H1 (cell line): ENCODE measurements at regions not wholly inside any gene's neighbourhood (a gene's known extent, or its start where the extent isn't known, plus 50 kb on each side); places are given as distances from the start of the nearest gene placed in this dataset.

Experiments
- CTCF ChIA-PET: fragments of 300-600 bp; sonication (Branson Sonifier 250); formaldehyde crosslinking; loops from one replicate; lab custom pipeline; 2021; ENCODE audit not compliant: partially characterized antibody; lab: Charles Lee
- POLR2A ChIA-PET: fragments of 300-600 bp; sonication (Branson Sonifier 250); formaldehyde crosslinking; loops from one replicate; lab custom pipeline; 2021; ENCODE audit warnings: inconsistent platforms; ENCODE audit not compliant: partially characterized antibody; lab: Charles Lee
- DNase-seq, 2 experiments: peaks; one replicate each; pipeline versions ENCODE4 v3.0.0 to v3.0.0-alpha.2; 2010 to 2022; ENCODE audit warnings: low spot score in 2 of 2, low read depth in 1 of 2, mixed read lengths in 1 of 2
- FAIRE-seq: peaks from 2 replicates; lab custom pipeline; 2011; peaks lifted over from hg19 to GRCh38; lab: Jason Lieb, UNC
- H2AFZ ChIP-seq: 2 replicates; pipeline ENCODE4 v1.8.1; 2012; ENCODE audit warnings: low read length, inconsistent platforms
- H2AK5ac ChIP-seq: 2 replicates; pipeline ENCODE4 v1.6.1; 2013; ENCODE audit warnings: low read depth, low read length
- H2BK120ac ChIP-seq: replicated peaks from 2 replicates; pipeline ENCODE3; 2013; ENCODE audit warnings: low read depth, low read length, inconsistent platforms
- H2BK12ac ChIP-seq: 2 replicates; pipeline ENCODE4 v1.6.1; 2013; ENCODE audit warnings: low read depth, low read length
- H2BK15ac ChIP-seq: 2 replicates; pipeline ENCODE4 v1.6.1; 2013; ENCODE audit warnings: low read length
- H2BK20ac ChIP-seq: 2 replicates; pipeline ENCODE4 v1.6.1; 2013; ENCODE audit warnings: low read length
- H2BK5ac ChIP-seq: 2 replicates; pipeline ENCODE4 v1.6.1; 2013; ENCODE audit warnings: low read depth, low read length
- H3K14ac ChIP-seq: 2 replicates; pipeline ENCODE4 v1.6.1; 2013; ENCODE audit warnings: inconsistent platforms; ENCODE audit not compliant: insufficient read length
- H3K18ac ChIP-seq: 2 replicates; pipeline ENCODE4 v1.6.1; 2013; ENCODE audit warnings: low read length; ENCODE audit errors: extremely low read depth
- H3K23ac ChIP-seq: 2 replicates; pipeline ENCODE4 v1.6.1; 2013; ENCODE audit warnings: inconsistent platforms; ENCODE audit not compliant: insufficient read length
- H3K23me2 ChIP-seq: 2 replicates; pipeline ENCODE4 v1.6.1; 2013; ENCODE audit warnings: low read depth, low read length
- H3K27ac ChIP-seq: 2 replicates; pipeline ENCODE4 v1.6.1; 2011; ENCODE audit warnings: low read depth, low read length, inconsistent platforms
- H3K27me3 ChIP-seq, 4 experiments: replicated peaks in 1 of 4; 1 replicate in 1 of 4; 2 replicates in 3 of 4; pipeline versions ENCODE4 v1.6.1 to v1.8.1; 2011 to 2013; ENCODE audit warnings: low read length in 3 of 4, mild to moderate bottlenecking in 3 of 4, inconsistent platforms in 2 of 4, mixed read lengths in 2 of 4, moderate library complexity in 1 of 4; ENCODE audit not compliant: control insufficient read depth in 3 of 4, insufficient read depth in 3 of 4; ENCODE audit errors: extremely low read depth in 1 of 4
- H3K36me3 ChIP-seq, 4 experiments: 2 replicates each; pipeline versions ENCODE4 v1.6.1 to v1.8.1; 2011 to 2013; ENCODE audit warnings: mild to moderate bottlenecking in 4 of 4, low read length in 3 of 4, moderate library complexity in 2 of 4, control low read depth in 1 of 4, inconsistent platforms in 1 of 4; ENCODE audit not compliant: insufficient read depth in 4 of 4, control insufficient read depth in 2 of 4
- H3K4ac ChIP-seq: replicated peaks from 2 replicates; pipeline ENCODE3; 2013; ENCODE audit warnings: low read length, low read depth, mixed read lengths, inconsistent platforms; ENCODE audit not compliant: insufficient read length
- H3K4me1 ChIP-seq, 4 experiments: replicated peaks in 1 of 4; 1 replicate in 1 of 4; 2 replicates in 3 of 4; pipeline versions ENCODE4 v1.6.1 to v1.8.1; 2011 to 2013; ENCODE audit warnings: low read length in 3 of 4, inconsistent platforms in 2 of 4, mixed read lengths in 1 of 4; ENCODE audit not compliant: insufficient read depth in 4 of 4, control insufficient read depth in 3 of 4
- H3K4me2 ChIP-seq, 2 experiments: 2 replicates each; pipeline versions ENCODE4 v1.6.1 to v1.8.1; 2011 to 2013; ENCODE audit warnings: low read depth in 2 of 2, low read length in 2 of 2, control low read depth in 1 of 2, inconsistent platforms in 1 of 2, mild to moderate bottlenecking in 1 of 2; ENCODE audit not compliant: insufficient read depth in 1 of 2
- H3K4me3 ChIP-seq, 4 experiments: fragments of 200-600, 300-600 bp in 1 of 4; sonication (generic), shearing (Covaris generic), sonication (Bioruptor Twin) in 1 of 4; 2 replicates each; pipeline versions ENCODE4 v1.5.1 to v1.8.1; 2011 to 2016; ENCODE audit warnings: low read length in 4 of 4, low read depth in 3 of 4, control low read depth in 2 of 4, inconsistent platforms in 2 of 4, mild to moderate bottlenecking in 2 of 4, mixed read lengths in 1 of 4, moderate library complexity in 1 of 4; ENCODE audit not compliant: insufficient read depth in 2 of 4; ENCODE audit errors: extremely low read depth in 1 of 4
- H3K56ac ChIP-seq: replicated peaks from 2 replicates; pipeline ENCODE3; 2013; ENCODE audit warnings: low read depth, mild to moderate bottlenecking, mixed read lengths, low read length, inconsistent platforms; ENCODE audit not compliant: insufficient read length
- H3K79me1 ChIP-seq: 2 replicates; pipeline ENCODE4 v1.6.1; 2013; ENCODE audit warnings: low read depth, low read length, control low read depth
- H3K79me2 ChIP-seq, 2 experiments: 2 replicates each; pipeline versions ENCODE4 v1.6.1 to v1.8.1; 2012 to 2013; ENCODE audit warnings: low read length in 2 of 2, mild to moderate bottlenecking in 2 of 2, inconsistent platforms in 1 of 2; ENCODE audit not compliant: insufficient read depth in 2 of 2, control insufficient read depth in 1 of 2
- H3K9ac ChIP-seq, 4 experiments: replicated peaks in 1 of 4; 1 replicate in 1 of 4; 2 replicates in 3 of 4; pipeline versions ENCODE4 v1.6.1 to v1.8.1; 2011 to 2013; ENCODE audit warnings: low read depth in 3 of 4, low read length in 3 of 4, control low read depth in 2 of 4, mild to moderate bottlenecking in 2 of 4, moderate library complexity in 2 of 4, inconsistent platforms in 1 of 4; ENCODE audit errors: extremely low read depth in 1 of 4
- H3K9me3 ChIP-seq, 2 experiments: 2 replicates each; pipeline versions ENCODE4 v1.6.1 to v1.8.1; 2012 to 2013; ENCODE audit warnings: mild to moderate bottlenecking in 2 of 2, moderate library complexity in 2 of 2, control low read depth in 1 of 2, inconsistent platforms in 1 of 2, low read depth in 1 of 2, low read length in 1 of 2, mixed read lengths in 1 of 2; ENCODE audit not compliant: insufficient read depth in 2 of 2
- H4K20me1 ChIP-seq, 2 experiments: replicated peaks in 1 of 2; 2 replicates each; pipeline versions ENCODE3 to v1.8.1; 2011 to 2013; ENCODE audit warnings: inconsistent platforms in 2 of 2, low read length in 2 of 2, mild to moderate bottlenecking in 1 of 2; ENCODE audit not compliant: insufficient read depth in 2 of 2, control insufficient read depth in 1 of 2
- H4K5ac ChIP-seq: 2 replicates; pipeline ENCODE4 v1.6.1; 2013; ENCODE audit warnings: low read length, low read depth, mixed read lengths, inconsistent platforms; ENCODE audit not compliant: insufficient read length
- H4K8ac ChIP-seq: 2 replicates; pipeline ENCODE4 v1.8.0; 2013; ENCODE audit warnings: mild to moderate bottlenecking, moderate library complexity, low read length, inconsistent platforms; ENCODE audit not compliant: insufficient read depth; ENCODE audit errors: extremely low read depth
- H4K91ac ChIP-seq: replicated peaks from 2 replicates; pipeline ENCODE3; 2013; ENCODE audit warnings: low read length, mixed read lengths, inconsistent platforms; ENCODE audit not compliant: insufficient read length
- CBX8 ChIP-seq: fragments of 300-800, 300-1000 bp; sonication (generic); IDR thresholded peaks from 2 replicates; pipeline ENCODE4 v1.7.1; 2016; ENCODE audit warnings: low read depth, low read length, borderline replicate concordance
- CEBPB ChIP-seq: IDR thresholded peaks from 2 replicates; pipeline ENCODE4 v1.6.1; 2012; ENCODE audit warnings: low read depth, low read length
- CHD2 ChIP-seq: IDR thresholded peaks from 2 replicates; pipeline ENCODE4 v1.6.1; 2012; ENCODE audit warnings: low read length, improper control_type of control experiment
- CTBP2 ChIP-seq: IDR thresholded peaks from 2 replicates; pipeline ENCODE4 v1.7.0; 2011; ENCODE audit warnings: borderline replicate concordance, mild to moderate bottlenecking, moderate library complexity, mixed read lengths, low read length; ENCODE audit not compliant: insufficient read depth, insufficient read length
- HDAC2 ChIP-seq, 2 experiments: fragments of 300-600 bp in 1 of 2; sonication (generic) in 1 of 2; IDR thresholded peaks; 2 replicates each; pipeline ENCODE4 v1.6.1; 2011 to 2012; ENCODE audit warnings: low read depth in 2 of 2, low read length in 2 of 2, mild to moderate bottlenecking in 2 of 2, moderate library complexity in 2 of 2, borderline replicate concordance in 1 of 2, inconsistent platforms in 1 of 2
- JUN ChIP-seq: IDR thresholded peaks from 2 replicates; pipeline ENCODE4 v1.6.1; 2011; ENCODE audit warnings: low read depth, mild to moderate bottlenecking, improper control_type of control experiment, low read length
- KDM5A ChIP-seq: fragments of 200-600 bp; IDR thresholded peaks from 2 replicates; pipeline ENCODE4 v1.7.1; 2012; ENCODE audit warnings: mild to moderate bottlenecking, low read length, inconsistent platforms, mixed read lengths
- RBBP5 ChIP-seq: IDR thresholded peaks from 2 replicates; pipeline ENCODE4 v1.7.1; 2012; ENCODE audit warnings: low read depth, mild to moderate bottlenecking, inconsistent platforms, low read length, moderate library complexity, borderline replicate concordance
- SUZ12 ChIP-seq: fragments of 200-600 bp; sonication (generic); IDR thresholded peaks from 2 replicates; pipeline ENCODE4 v1.6.1; 2012; ENCODE audit warnings: mild to moderate bottlenecking, inconsistent platforms, low read length, moderate library complexity, mixed read lengths
- TAF7 ChIP-seq: optimal IDR thresholded peaks from 2 replicates; pipeline ENCODE3; 2011; ENCODE audit warnings: low read depth, mild to moderate bottlenecking, inconsistent platforms, low read length, moderate library complexity, borderline replicate concordance
- YY1 ChIP-seq: IDR thresholded peaks from 2 replicates; pipeline ENCODE4 v1.6.1; 2011; ENCODE audit warnings: low read depth, mild to moderate bottlenecking, low read length
- ZNF274 ChIP-seq: IDR thresholded peaks from 2 replicates; pipeline ENCODE4 v1.7.0; 2012; ENCODE audit warnings: low read length, borderline replicate concordance; ENCODE audit errors: extremely low read depth
- WGBS, 2 experiments: shearing (Covaris generic) in 1 of 2; methylation state at CpG; one replicate each; pipeline versions ENCODE4 v1.1.6 to v1.1.7; 2013 to 2015; ENCODE audit warnings: low lambda C conversion rate in 2 of 2, mixed read lengths in 2 of 2, inconsistent platforms in 1 of 2, low coverage in 1 of 2, missing lambda C conversion rate in 1 of 2; ENCODE audit not compliant: insufficient replicate concordance in 2 of 2, insufficient coverage in 1 of 2, insufficient read length in 1 of 2; ENCODE audit errors: extremely low coverage in 1 of 2, missing lambda C conversion rate in 1 of 2; 5-methylcytosine and 5-hydroxymethylcytosine counted together

DNA sequence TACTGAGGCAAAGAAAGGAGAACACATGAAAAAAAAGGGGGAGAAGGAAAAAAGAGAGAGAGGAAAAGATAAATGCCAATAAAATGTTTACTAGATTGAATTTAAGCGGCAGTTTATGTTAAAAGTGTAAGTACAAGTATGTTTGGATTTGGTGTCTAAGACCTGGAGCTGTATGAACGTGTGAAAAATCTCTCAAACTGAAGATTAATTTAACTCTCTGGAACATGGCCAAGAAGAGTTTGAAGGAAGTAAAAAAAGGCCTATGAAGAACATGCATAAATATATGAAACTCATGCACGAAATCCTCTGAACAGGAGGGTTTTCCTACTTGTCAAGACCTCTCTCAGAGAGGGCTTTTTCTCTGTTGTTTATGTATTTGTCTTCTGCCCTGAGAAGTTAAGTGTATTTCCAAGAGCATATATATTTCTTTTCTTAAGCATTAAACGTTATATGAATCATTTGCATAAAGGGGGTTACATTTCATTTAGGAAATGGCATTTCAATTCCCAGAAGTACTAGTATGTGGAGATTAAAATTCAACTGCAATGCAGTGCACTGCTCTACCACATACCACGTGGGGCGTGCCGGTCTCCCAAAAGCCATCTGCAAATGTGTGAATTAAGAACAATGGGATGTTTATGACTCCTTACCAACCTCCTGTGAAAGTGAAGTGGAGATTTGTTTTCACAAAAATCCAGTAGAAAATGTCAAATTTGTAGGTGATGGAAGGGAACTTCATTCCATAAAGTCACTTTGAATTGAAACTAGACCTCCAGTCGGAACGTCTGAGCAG lies 281.1 kb upstream of the TRIB2 start:
- Histone ChIP-seq H3K9me3 (no peaks in the 10 kb centered on the region), H2AFZ (no peak overlapping the region), H4K91ac (no peak overlapping the region), H2BK20ac (no peak overlapping the region), H3K4me3 (no peak overlapping the region), H3K79me2 (no peaks in the 10 kb centered on the region), H2BK12ac (no peak overlapping the region), H3K56ac (no peak overlapping the region), H3K4me1 (peaks cover 0 to 2% (median 0%) of the 10 kb centered on the region in 4 experiments; a peak in 2 of 7 replicates), H3K4me2 (no peak overlapping the region), H3K4ac (no peak overlapping the region), H3K18ac (no peak overlapping the region), H3K14ac (no peak overlapping the region), H3K9ac (no peak overlapping the region), H4K20me1 (no peaks in the 10 kb centered on the region), H4K8ac (no peak overlapping the region), H3K27me3 (no peaks in the 10 kb centered on the region), H3K36me3 (no peaks in the 10 kb centered on the region), H2BK120ac (no peak overlapping the region), H3K23ac (no peak overlapping the region), H2BK5ac (no peak overlapping the region), H2BK15ac (no peak overlapping the region), H2AK5ac (no peak overlapping the region), H3K23me2 (no peaks in the 10 kb centered on the region), H3K27ac (no peak overlapping the region), H3K79me1 (no peaks in the 10 kb centered on the region), H4K5ac (no peak overlapping the region)
- ChIA-PET CTCF (no interaction called here), POLR2A (no interaction called here)
- TF ChIP-seq SUZ12 (no peak), RBBP5 (no peak), JUN (no peak), ZNF274 (no peak), CBX8 (no peak), CHD2 (no peak), KDM5A (no peak), CEBPB (no peak), HDAC2 (IDR thresholded peaks at IDR 0.05; ENCODE audit: borderline replicate concordance in 1 of 2, low read depth in 2 of 2, low read length in 2 of 2) (no peak), CTBP2 (no peak), TAF7 (no peak), YY1 (no peak)
- no peak for FAIRE-seq
- WGBS, 2 experiments: 91 to 100% methylated on average over 1 to 9 of the region's 9 CpGs
- no peak for DNase-seq
